Muscle of back (tissue), 3 donors: ENCODE measurements at regions not wholly inside any gene's neighbourhood (a gene's known extent, or its start where the extent isn't known, plus 50 kb on each side); places are given as distances from the start of the nearest gene placed in this dataset.
A peak's percentile ranks its signal among the peaks of the same experiment; 100 is the strongest.

Source experiments
- DNase-seq, 3 donors: peaks; one replicate each; pipeline versions ENCODE4 v3.0.0 to v3.0.0-alpha.2; 2013

DNA sequence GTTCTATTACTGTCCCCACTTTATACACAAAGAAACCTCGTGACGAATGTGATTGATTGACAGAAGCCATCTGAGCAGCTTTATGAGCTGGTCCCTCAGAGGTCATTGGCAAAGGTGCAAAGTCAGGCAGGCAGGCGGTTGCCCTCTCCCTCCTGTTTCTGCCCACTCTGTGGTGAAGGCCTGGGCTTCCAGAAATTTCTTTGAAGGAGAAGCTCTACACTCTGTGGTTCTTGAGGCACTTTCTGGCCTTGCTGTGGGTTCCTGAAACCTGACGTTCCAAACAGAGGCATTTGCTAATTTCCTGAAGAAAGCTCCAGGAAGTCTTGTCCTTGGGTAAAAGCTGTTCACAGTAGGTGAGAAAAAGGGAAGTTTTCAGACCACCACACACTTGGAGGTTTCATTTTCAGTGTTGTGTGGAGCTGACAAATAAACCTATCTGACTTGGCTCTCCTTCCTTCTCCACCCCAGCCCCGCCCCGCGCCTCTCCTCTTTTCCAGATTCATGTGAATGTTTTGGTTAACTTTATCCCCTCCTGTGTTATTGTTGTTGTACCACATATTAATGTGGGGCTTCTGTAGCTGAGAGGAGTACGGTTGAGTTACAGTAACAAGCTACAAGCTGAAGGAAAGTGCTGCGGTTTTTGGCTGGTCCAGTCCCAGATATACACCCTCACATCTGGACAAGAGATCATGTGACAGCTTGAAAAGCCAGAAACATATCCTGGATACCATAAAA, 274.1 kb downstream of the CLIC5 start:
- DNase-seq = peak; percentile 55 to 86 (median 59)

DNA sequence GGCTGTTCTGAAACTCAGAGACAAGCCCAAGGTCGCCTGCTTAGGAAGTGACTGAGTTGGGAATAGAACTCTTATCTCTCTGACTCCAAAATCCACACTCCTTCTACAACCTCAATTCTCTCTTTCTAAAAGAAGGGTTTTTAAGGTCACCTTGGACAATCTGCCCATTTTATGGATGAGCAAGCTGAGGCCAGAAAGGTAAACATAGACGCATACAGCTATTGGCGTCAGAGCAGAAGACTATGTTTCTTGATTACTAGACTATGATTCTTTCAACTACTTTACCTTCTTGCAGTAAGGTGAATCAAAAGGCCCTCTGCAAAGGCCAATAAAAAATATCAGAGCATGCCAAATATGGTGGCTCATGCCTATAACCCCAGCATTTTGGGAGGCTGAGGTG, 276.6 kb downstream of the CLIC5 start:
- no peak for DNase-seq

DNA sequence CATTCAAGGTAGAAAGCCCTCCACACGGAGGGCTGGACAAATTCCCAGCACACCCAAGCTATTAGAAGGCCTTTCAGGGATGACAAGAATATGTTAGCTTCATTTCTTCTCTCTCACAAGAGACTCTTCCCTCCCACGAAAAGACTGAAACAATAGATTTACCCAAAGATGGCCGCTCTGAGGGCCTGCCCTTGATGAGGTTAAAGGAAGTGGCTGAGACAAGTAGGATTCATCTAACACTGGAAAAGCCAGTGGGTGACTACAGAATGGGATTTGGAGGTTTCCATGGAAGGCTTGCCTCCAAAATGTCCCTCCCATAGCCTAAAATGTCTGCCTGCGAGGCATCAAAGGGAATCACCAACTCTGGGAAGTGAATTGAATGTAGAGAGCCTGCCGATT, 277.6 kb downstream of the CLIC5 start:
- DNase-seq = no peak

DNA sequence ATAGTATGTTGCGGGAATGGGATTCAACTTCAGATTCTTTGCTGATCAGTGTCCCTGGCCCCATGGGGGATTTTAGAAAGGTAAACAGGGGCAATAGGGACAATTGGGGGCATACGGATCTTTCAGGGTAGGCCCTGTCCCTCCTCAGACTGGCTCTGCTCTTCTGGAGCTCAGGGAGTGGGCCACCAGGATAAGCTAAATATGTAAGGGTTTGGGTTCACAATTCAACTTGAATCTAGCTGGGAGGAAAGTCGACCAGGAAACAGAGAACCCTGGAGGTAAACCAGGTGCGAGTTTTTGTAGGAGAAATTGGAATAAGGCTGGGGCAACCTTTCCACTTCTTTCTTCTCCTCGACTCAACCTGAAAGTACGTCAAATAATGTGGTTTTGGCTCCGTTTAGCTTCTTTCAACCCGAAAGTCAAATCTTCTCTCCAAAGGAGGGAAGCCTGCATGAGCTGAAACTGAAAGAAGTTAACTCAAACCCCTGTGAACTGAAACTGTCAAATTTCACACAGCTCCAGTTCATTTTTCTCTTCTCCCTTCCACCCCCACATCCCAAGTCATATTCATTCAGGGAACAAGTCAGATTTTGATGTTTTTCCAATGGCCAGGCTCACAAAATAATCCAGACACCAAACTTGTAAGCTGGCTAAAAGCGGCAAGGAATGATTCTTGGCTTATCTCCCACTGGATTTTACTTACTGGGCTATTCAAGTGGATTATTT, 278.2 kb downstream of the CLIC5 start:
- no peak for DNase-seq

DNA sequence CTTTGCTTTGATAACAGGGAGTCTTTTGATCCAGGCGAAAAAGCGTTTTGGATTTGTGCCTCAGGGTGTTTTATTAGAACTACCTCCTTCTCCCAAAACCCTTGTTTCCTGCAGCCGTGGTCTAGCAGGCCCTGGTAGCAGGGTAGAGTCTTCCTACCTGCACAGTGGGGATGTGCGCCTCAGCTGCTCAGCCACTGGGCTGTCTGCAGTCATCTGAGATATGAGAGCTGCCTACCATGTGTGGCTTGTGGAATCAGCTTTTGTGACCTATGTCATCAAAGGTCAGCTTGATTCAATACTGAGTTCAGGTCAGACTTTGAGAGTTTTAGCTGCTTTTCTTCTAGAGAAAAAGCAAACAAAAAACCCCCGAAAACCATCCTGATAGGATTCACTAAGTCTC, 279.5 kb downstream of the CLIC5 start:
- no peak for DNase-seq

DNA sequence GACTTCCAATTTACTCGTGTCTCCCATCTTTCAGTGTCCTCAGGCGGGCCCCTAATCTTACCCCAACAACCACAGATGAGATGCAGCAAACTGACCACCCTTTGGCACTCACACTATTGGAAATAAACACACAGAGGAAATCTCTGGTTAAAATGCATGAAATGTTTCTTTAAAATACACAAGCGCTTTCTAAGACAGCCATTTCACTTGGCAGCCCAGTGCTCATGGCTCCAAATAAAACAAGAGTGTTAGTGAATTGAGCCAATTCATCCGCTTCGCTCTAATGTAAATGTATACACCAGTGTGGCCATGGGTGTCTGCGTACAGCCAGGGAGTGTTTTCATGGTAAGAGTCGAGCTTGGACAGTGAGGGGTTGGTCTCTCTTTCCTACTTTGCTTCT, 282.9 kb downstream of the CLIC5 start:
- DNase-seq = peak in 1 of 3 donors; percentile 50

DNA sequence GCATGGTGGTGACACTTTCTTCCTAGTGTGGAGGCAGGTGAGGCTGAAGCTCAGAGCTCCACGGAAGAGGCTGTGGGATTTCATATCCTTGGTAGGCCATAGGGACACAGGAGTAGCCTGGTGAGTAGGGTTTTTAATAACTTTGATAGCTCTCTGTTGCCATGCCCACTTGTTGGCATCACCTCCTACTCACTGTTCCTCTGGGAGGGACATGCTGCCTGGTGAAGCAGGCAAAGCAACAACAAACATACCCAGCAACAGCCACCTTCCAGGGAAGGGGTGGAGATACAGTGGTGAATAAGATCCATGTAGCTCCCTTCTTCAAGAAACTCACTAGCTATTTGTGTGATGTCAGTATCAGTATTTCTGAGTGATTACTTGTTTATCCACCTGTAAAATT, 285.4 kb downstream of the CLIC5 start:
- DNase-seq = no peak

DNA sequence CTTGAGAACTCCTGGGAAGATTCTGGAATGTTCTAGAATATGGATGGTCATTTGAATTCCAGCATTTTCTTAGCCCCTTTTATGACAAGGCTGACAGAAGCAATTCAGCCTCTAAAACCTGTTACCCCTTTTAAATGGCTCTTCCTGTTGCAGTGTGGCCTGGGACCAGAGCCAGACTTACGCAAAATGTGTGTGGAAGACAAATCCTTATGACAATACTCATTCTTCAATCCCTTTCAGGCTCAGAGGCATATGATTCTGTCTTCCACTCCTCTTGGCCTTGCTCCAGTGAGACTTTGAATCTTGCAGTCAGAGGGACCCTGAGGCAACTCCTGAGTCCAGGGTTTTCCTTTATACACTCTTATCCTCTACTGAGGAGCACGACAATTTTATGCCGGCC, 287.0 kb downstream of the CLIC5 start:
- DNase-seq = peak in 2 of 3 donors; percentile 63 to 69

DNA sequence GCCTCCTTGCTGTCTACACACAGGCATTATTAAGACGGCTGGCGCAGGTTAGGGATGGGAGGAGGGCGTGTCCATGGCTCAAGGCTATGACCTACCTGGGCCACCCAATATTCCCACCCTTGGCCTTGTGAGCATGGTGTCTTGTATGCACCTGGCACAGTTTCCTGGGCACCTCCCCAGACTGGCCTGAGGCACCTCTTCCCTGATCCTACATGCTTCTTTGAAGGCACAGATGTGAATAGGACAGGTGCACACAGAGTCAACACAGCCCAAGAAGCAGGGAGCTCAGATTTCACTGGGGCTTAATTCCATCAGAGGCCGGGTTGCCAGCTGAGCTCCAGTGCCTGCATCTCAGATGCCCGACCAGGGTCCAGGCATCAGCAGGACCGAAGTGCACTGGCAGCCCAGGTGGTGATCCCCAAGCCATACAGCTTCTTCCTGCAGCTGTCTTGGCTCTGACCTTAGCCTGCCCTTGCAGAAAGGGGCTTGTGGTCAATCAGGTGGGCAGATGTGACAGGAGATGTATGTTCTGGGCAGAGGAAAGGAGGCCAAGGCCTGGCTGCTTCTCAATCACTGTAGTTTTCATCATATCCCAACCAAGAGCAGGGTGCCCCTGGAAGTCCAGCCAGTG, 287.7 kb downstream of the CLIC5 start:
- no peak for DNase-seq

DNA sequence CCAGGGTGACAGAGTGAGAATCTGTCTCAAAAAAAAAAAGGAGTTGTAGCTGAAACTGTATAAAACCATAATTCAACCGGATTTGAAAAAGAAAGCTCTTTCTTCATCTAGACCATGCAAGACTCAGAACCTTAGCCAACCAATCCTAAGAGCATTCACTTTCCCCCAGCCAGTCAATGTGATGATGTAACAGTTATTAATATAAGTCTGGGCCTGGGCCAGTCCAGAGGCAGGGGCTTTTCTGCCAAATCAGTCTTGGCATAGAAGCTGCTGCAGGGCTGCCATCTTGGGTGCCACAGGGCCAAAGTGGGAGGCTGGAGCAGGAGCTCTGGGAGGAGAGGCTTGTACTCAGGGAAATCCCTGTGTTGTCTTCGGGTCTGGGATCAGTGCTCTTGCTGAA, 288.4 kb downstream of the CLIC5 start:
- peak in 1 of 3 donors; percentile 19 for DNase-seq

DNA sequence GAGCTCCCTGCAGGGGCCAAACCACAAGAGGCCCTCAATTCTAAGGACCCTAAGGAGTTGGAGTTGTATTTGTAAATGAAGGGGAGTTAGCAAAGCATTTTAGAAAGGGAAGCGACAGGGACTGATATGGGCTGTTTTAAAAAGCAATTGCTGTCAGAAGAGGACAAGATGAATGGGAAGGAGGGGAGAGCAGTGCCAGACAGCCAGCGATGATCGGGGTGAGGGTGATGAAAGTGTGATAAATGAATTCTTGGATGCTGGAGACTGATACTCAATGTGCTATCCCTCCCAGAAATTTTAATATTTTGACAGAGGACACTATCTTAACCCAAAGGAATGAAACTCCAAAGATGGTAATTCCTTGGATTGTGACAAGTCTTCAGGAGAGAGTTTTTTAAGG, 289.2 kb downstream of the CLIC5 start:
- DNase-seq = no peak

DNA sequence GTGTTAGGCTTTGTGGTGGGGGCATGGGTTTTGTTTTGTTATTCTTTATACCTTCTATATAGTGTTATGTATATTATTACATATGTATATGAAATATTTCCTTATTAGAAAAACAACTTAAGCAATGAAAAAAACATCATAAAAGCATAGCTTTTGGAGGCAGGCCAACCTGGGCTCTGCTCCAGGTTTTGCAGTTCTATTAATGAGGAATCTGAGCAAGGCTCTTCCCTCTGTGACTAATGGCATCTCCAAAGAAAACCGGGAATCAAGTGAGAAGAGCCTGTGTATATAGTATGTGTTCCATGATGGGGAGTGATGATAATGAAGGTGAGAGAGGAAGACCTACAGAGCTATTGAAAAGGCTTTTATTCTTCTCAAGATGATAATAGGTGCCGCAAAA, 291.1 kb downstream of the CLIC5 start:
- peak; percentile 49 to 87 (median 77) for DNase-seq

DNA sequence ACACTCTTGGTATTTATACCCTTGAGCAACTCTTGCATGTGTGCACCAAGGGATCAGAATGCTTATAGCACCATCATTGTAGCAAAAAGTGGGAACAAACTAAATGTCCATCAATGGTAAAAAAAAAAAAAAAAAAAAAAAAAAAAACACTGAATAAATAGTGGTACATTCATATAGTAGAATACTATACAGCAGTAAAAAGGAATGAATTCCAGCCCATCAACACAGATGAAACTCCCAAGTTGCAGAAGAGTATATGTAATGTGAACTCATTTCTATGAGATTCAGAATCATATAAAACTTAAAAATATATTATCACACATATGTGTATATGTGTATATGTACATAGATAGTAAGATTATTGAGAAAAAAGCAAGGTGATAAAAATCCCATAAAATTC, 291.6 kb downstream of the CLIC5 start:
- DNase-seq = no peak

DNA sequence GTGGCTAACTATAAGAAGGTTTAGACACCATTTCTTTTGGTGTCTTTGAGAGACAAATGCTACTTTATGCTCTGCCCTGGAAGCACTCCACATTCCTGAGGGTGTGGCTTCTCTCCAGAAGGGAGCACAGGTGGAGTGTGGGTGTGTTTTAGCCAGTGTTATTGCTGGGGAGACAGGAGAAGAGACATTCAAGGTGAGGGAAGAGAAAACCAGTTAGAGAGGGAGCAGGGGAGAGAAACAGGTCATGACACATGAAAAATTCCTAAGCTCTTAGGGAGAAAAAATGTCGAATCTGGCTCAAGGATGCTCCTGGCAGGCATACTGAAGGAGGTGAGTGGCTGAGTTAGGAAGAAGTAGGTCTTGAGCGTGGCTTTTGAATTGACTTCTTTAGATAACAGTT, 292.8 kb downstream of the CLIC5 start:
- DNase-seq = no peak

DNA sequence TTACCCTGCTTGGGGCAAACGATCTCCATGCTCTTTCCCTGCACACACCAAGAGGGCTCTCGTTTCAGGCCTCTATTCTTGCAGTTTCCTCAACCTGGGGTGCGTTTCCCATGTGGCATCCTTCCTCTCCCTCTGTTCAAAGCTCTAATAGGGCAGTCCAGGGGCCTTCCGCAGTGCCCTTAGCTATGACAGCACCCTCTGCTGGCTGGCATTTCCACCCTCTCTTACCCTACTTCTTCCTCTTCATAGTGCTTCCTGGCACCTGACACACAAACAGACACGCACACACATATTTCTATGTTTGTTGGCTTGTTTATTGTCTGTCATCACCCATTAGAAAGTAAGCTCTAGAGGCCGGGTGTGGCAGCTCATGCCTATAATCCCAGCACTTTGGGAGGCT, 294.0 kb downstream of the CLIC5 start:
- no peak for DNase-seq

DNA sequence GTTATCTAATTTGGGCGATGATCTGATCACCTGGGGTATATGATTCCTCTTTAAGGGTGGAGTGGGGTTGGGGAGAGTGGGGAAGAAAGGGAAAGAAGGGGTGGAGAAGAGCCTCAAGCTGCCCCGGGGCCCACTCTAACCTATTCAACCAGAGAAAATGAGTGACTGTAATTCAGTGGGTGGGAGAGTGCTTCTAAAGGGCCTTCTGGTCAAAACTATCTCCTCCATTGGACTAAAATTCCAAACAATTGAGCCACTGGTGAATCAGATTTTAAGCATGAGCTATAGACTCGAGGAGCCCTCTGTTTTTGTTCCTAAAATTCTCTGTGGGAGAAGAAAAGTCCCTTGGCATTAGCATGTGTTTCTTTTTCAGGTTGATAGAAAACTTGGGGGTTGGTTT, 296.8 kb downstream of the CLIC5 start:
- DNase-seq = no peak

DNA sequence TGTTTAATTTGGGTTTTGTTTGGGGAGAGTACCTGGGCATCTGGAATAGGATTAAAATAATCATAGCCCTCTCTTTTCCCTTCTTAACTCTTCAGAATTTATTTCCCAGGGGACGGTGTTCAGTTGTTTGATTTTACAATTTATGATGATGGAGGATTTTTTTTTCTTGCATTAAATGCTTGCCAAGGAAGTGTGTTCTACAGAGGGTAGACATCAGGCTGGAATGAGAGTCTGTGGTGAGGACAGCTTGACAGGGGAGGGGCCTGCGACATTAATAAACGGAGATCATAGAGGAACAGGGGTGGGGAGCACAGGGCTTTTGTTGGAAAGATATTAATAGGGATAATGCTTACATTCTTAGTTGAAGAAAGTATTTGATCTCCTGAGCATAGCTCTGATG, 297.5 kb downstream of the CLIC5 start:
- no peak for DNase-seq

DNA sequence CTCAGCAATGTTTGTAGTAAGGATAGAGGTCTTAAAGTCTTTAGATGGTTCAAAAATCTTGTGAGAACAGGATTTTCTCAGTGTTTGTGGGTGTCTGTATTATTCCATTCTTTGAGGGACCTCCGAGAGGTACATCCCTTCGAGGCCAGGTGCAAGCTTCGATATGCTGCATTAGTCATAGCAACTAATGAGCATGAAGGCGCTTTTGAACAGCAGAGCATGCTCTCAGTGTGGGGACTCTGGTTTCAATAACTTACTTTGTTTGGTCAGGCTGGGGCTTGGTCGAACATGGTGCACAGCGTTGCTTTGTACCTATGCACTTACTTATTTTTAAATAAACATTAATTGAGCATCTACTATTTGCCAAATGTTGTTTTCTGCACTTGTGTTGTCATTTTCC, 297.9 kb downstream of the CLIC5 start:
- no peak for DNase-seq

DNA sequence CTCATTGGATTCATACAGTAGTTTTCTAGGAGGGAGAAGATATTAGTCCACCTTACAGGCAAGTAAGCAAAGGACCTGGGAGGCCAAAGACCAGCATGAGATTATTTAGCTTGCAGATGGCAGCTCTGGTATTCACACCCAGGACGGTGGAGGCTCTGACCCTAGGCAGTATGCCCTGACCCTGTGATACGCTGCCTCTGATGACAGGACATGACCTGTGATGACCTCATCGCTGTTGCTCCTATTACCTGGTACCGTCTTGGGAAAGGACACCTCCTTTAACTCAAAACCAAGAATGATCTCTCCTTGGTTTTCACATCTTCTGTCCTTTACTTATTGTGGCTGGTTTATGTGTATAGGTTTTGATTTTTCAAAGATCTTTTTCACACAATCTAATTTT, 298.6 kb downstream of the CLIC5 start:
- no peak for DNase-seq

DNA sequence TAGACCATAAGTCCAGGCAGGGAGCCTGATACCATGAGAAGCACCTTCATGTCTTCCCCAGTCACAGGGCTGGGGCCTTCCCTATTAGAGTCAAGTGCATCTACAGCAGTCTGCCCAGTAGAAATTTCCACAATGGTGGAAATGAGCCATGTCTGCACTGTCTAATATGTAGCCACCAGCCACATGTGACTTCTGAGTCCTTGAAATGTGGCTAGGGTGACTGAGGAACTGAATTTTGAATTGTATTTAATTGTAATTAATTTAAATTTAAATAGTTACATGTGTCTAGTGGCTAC, 300.2 kb downstream of the CLIC5 start:
- DNase-seq = no peak

DNA sequence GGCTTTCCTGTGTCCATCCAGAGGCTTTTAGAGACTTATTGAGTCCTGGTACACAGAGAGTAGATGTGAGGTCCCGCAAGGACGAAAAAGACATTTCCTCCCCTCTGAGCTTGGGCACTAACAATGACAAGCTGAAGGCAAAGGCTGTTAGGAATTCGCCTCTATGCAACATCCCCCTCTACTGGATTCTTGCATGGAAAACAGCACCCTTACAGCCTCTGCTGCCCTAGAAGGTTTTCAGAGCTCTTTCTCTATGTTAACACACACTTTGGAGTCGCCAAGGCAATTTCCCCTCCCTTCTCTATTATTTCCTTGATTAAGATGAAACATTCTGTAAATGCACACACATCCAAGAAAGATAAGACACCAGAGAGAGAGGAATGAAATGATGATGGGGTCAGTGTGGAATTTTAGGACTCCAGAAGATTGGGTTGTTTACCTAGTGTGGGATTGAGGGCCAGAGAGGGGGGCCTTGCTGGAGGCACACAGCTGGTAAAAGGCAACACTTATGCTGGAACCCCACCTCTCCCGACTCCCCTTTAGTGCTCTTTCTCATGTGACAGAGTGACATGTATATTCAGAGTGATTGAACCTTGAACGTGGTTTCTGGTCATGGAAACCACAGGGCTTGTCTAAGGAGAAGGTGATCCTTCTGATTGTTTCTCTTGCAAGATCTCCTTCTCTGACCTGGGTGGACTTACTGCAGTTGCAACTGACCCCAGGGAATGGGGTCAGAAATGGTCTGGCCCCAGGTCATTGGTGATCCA, 300.7 kb downstream of the CLIC5 start:
- DNase-seq = peak; percentile 73 to 88 (median 85)

DNA sequence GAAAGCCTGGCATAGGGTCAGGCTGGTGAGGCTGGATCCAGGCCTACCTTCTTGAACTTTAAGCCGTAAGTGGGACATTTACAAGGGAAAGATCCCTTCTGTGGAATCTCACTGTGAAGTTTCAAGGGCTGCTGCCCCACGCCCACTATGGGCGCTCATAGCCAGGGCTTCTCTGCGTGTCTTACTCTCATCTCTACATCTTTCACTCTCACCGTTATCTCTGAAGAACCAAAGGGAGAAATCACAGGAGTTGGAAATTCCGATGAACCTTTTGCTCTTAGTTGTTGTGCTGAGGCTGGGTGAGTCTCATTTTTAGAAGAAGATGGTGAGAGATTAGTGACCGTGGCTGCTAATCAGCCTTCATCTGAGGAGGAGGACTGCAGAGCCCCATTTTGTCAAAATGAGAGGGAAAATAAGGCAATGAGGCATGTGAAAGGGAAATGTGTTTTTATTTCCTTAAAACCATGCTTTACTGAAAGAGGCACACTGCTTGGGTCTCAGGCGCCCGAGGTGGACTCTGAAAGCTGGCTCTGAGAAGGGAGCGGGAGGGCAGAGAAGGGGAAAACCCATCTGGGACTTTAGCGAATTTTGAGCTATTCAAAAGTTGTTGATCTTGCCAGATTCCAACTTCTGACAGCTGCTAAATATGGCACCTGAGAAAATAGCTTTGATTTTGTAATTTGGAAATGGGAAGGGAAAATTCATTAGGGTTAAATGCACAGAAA, 301.5 kb downstream of the CLIC5 start:
- no peak for DNase-seq
